Mammary epithelial cell (primary cell): ENCODE measurements at regions not wholly inside any gene's neighbourhood (a gene's known extent, or its start where the extent isn't known, plus 50 kb on each side); places are given as distances from the start of the nearest gene placed in this dataset.

Source experiments
- CTCF ChIP-seq, 2 donors: IDR thresholded peaks in 1 of 2; conservative IDR thresholded peaks in 1 of 2; 2 replicates each; pipeline ENCODE4 v1.5.1; 2011 to 2012; ENCODE audit warnings: inconsistent platforms in 2 of 2, low read length in 2 of 2, mild to moderate bottlenecking in 2 of 2, control low read depth in 1 of 2, low read depth in 1 of 2; ENCODE audit not compliant: insufficient read depth in 1 of 2; ENCODE audit errors: extremely low read depth in 1 of 2
- EZH2 ChIP-seq: IDR thresholded peaks from 2 replicates; pipeline ENCODE4 v1.6.1; 2012; ENCODE audit warnings: low read length, inconsistent platforms, borderline replicate concordance

- TF ChIP-seq CTCF (conservative IDR thresholded peaks at IDR 0.05 in 1 of 2, IDR thresholded peaks at IDR 0.05 in 1 of 2; ENCODE audit: extremely low read depth in 1 of 2, insufficient read depth in 1 of 2, low read depth in 1 of 2, low read length in 2 of 2) = no peak
- TF ChIP-seq EZH2 = no peak
These were observed 134.6 kb downstream of the MBD2 start for GRCh38 chr18:54089749-54090459.
